Endothelial cell of umbilical vein (primary cell): ENCODE measurements at regions not wholly inside any gene's neighbourhood (a gene's known extent, or its start where the extent isn't known, plus 50 kb on each side); places are given as distances from the start of the nearest gene placed in this dataset.

Experiments used
- BruUV-seq: library from RNA; stranded (reverse); fragments of 400-500 nt; replicated peaks from 2 replicates; lab custom pipeline; 2021; lab: Mats Ljungman, UMichigan
- CTCF ChIA-PET: fragments of 300-600, 350-600 bp; sonication (Branson Sonifier 250); formaldehyde crosslinking; loops from one replicate; lab custom pipeline; 2021; ENCODE audit warnings: antibody characterized with exemption, inconsistent platforms; lab: Charles Lee
- POLR2A ChIA-PET: fragments of 300-600, 350-600 bp; sonication (Branson Sonifier 250); formaldehyde crosslinking; loops from one replicate; lab custom pipeline; 2021; ENCODE audit warnings: antibody characterized with exemption, inconsistent platforms; lab: Charles Lee
- DNase-seq: peaks from one replicate; pipeline ENCODE4 v3.0.0-alpha.2; 2011; ENCODE audit warnings: low read depth, low spot score
- FAIRE-seq: peaks from 2 replicates; lab custom pipeline; 2011; peaks lifted over from hg19 to GRCh38; lab: Jason Lieb, UNC
- H2AFZ ChIP-seq: 2 replicates; pipeline ENCODE4 v1.6.0; 2012; ENCODE audit warnings: low read depth, low read length, control low read depth, inconsistent platforms
- H3K27ac ChIP-seq: 2 replicates; pipeline ENCODE4 v1.5.1; 2011; ENCODE audit warnings: low read depth, mild to moderate bottlenecking, control low read depth, low read length, moderate library complexity; ENCODE audit not compliant: insufficient read depth
- H3K27me3 ChIP-seq, 2 experiments: 2 replicates each; pipeline versions ENCODE4 v1.6.0 to v1.6.1; 2011; ENCODE audit warnings: low read length in 2 of 2, mixed read lengths in 1 of 2; ENCODE audit not compliant: control insufficient read depth in 2 of 2, insufficient read depth in 2 of 2
- H3K36me3 ChIP-seq, 2 experiments: 2 replicates in 1 of 2; 3 replicates in 1 of 2; pipeline ENCODE4 v1.5.1; 2011; ENCODE audit warnings: low read length in 2 of 2, mild to moderate bottlenecking in 1 of 2, moderate library complexity in 1 of 2; ENCODE audit not compliant: control insufficient read depth in 2 of 2, insufficient read depth in 2 of 2; ENCODE audit errors: extremely low read depth in 1 of 2
- H3K4me1 ChIP-seq: 3 replicates; pipeline ENCODE4 v1.5.1; 2011; ENCODE audit warnings: mild to moderate bottlenecking, low read length; ENCODE audit not compliant: control insufficient read depth, insufficient read depth; ENCODE audit errors: extremely low read depth
- H3K4me2 ChIP-seq: 2 replicates; pipeline ENCODE4 v1.6.1; 2011; ENCODE audit warnings: low read length, control low read depth, mixed read lengths; ENCODE audit not compliant: insufficient read depth
- H3K4me3 ChIP-seq, 3 experiments: fragments of 200-600 bp in 1 of 3; sonication (generic), shearing (Covaris generic) in 1 of 3; replicated peaks in 1 of 3; 2 replicates each; pipeline ENCODE4 v1.5.1; 2011 to 2016; ENCODE audit warnings: control low read depth in 3 of 3, low read length in 3 of 3, mild to moderate bottlenecking in 2 of 3, inconsistent platforms in 1 of 3, low read depth in 1 of 3, moderate library complexity in 1 of 3; ENCODE audit not compliant: insufficient read depth in 1 of 3
- H3K79me2 ChIP-seq: 2 replicates; pipeline ENCODE4 v1.6.0; 2012; ENCODE audit warnings: low read length, inconsistent platforms; ENCODE audit not compliant: control insufficient read depth, insufficient read depth
- H3K9ac ChIP-seq: replicated peaks from 2 replicates; pipeline ENCODE3; 2011; ENCODE audit warnings: low read length, control low read depth; ENCODE audit not compliant: insufficient read depth; ENCODE audit errors: extremely low read depth
- H3K9me1 ChIP-seq: replicated peaks from 3 replicates; pipeline ENCODE4 v1.6.0; 2011; ENCODE audit warnings: mild to moderate bottlenecking, low read length; ENCODE audit not compliant: control insufficient read depth, insufficient read depth; ENCODE audit errors: extremely low read depth
- H3K9me3 ChIP-seq: replicated peaks from 2 replicates; pipeline ENCODE4 v1.5.1; 2012; ENCODE audit warnings: low read length, inconsistent platforms; ENCODE audit not compliant: control insufficient read depth, insufficient read depth
- H4K20me1 ChIP-seq: replicated peaks from 2 replicates; pipeline ENCODE3; 2011; ENCODE audit warnings: mild to moderate bottlenecking, low read length; ENCODE audit not compliant: control insufficient read depth, insufficient read depth; ENCODE audit errors: extremely low read depth
- EZH2 ChIP-seq: IDR thresholded peaks from 2 replicates; pipeline ENCODE4 v1.6.1; 2012; ENCODE audit warnings: borderline replicate concordance, low read depth, mild to moderate bottlenecking, moderate library complexity, low read length, inconsistent platforms; ENCODE audit not compliant: severe bottlenecking
- FOS ChIP-seq: IDR thresholded peaks from 2 replicates; pipeline ENCODE4 v1.6.1; 2011; ENCODE audit warnings: mild to moderate bottlenecking, low read length, moderate library complexity, borderline replicate concordance; ENCODE audit not compliant: insufficient read depth
- GATA2 ChIP-seq: IDR thresholded peaks from 2 replicates; pipeline ENCODE4 v1.7.0; 2011; ENCODE audit warnings: low read depth, mild to moderate bottlenecking, moderate library complexity, mixed read lengths, low read length; ENCODE audit not compliant: insufficient read length, insufficient read depth
- JUN ChIP-seq: IDR thresholded peaks from 2 replicates; pipeline ENCODE4 v1.6.1; 2011; ENCODE audit warnings: borderline replicate concordance, low read depth; ENCODE audit not compliant: insufficient read length, insufficient read depth
- MYC ChIP-seq: IDR thresholded peaks from one replicate; pipeline ENCODE4 v1.6.1; 2011; ENCODE audit warnings: mild to moderate bottlenecking, low read depth, low read length
- POLR2A ChIP-seq: IDR thresholded peaks from 2 replicates; pipeline ENCODE4 v1.6.1; 2012; ENCODE audit warnings: low read depth, mild to moderate bottlenecking, control low read depth, low read length
- POLR2AphosphoS5 ChIP-seq: IDR thresholded peaks from 2 replicates; pipeline ENCODE4 v1.6.1; 2012; ENCODE audit warnings: low read depth, mild to moderate bottlenecking, control low read depth, low read length, moderate library complexity; ENCODE audit not compliant: insufficient read depth
- dilution Hi-C: fragments of 300-500 bp; cut with MboI; formaldehyde crosslinking; loops from one replicate; pipeline ENCODE4 v1.15.0; 2019; ENCODE audit warnings: low sequenced_read_pairs; ENCODE audit not compliant: extremely low pct_ligation_motif_present
- intact Hi-C: fragments of 100-400 bp; cut with micrococcal nuclease; formaldehyde crosslinking; loops from one replicate; pipeline ENCODE4 v1.10.0; 2022
- TF ChIP-seq, protein P1 (sequence below), 2 donors: IDR thresholded peaks; 1 replicate in 1 of 2; 2 replicates in 1 of 2; pipeline ENCODE4 v1.5.1; 2011; ENCODE audit warnings: low read length in 2 of 2, mild to moderate bottlenecking in 2 of 2, moderate library complexity in 2 of 2, control low read depth in 1 of 2, inconsistent platforms in 1 of 2, low read depth in 1 of 2; ENCODE audit not compliant: insufficient read depth in 1 of 2; ENCODE audit errors: extremely low read depth in 1 of 2
- TF ChIP-seq, protein P2 (sequence below): IDR thresholded peaks from 2 replicates; pipeline ENCODE4 v1.6.1; 2011; ENCODE audit not compliant: insufficient read depth, insufficient read length

DNA sequence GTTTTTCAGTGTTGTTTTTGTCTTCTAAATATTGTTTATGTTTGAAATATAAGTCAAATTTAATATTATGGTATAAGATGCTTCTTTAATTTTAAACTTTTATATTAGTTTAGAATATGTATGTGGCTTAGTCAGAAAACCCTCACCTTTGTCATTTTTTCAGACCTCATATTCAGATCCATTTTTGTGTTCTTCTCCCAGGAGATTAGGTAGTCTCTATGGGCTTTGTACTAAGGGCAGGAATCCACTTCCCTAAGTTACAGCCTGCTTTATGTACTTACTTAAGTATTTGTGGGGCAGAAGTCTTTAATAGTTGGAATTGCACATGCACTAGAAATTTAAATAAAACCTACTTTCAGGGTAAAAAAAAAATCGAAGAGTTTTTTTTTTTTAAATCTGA is 63.5 kb upstream of the TENM3 start:
- no TSS peak for BruUV-seq
- intact Hi-C loops = no loop called here
- H3K27ac ChIP-seq = no peak overlapping the region
- H3K36me3 ChIP-seq = no peaks in the 10 kb centered on the region
- DNase-seq = no peak
- H3K9me3 ChIP-seq = no peaks in the 10 kb centered on the region
- dilution Hi-C loops = no loop called here
- H3K79me2 ChIP-seq = no peaks in the 10 kb centered on the region
- POLR2A ChIA-PET = no interaction called here
- no peaks in the 10 kb centered on the region for H3K9me1 ChIP-seq
- no peak overlapping the region for H2AFZ ChIP-seq
- H3K27me3 ChIP-seq = no peaks in the 10 kb centered on the region
- no peak overlapping the region for H3K4me3 ChIP-seq
- H4K20me1 ChIP-seq = no peaks in the 10 kb centered on the region
- TF ChIP-seq FOS (no peak), POLR2A (no peak), POLR2AphosphoS5 (no peak), GATA2 (no peak), MYC (no peak), JUN (no peak), EZH2 (no peak)
- TF ChIP-seq, protein P1, sequence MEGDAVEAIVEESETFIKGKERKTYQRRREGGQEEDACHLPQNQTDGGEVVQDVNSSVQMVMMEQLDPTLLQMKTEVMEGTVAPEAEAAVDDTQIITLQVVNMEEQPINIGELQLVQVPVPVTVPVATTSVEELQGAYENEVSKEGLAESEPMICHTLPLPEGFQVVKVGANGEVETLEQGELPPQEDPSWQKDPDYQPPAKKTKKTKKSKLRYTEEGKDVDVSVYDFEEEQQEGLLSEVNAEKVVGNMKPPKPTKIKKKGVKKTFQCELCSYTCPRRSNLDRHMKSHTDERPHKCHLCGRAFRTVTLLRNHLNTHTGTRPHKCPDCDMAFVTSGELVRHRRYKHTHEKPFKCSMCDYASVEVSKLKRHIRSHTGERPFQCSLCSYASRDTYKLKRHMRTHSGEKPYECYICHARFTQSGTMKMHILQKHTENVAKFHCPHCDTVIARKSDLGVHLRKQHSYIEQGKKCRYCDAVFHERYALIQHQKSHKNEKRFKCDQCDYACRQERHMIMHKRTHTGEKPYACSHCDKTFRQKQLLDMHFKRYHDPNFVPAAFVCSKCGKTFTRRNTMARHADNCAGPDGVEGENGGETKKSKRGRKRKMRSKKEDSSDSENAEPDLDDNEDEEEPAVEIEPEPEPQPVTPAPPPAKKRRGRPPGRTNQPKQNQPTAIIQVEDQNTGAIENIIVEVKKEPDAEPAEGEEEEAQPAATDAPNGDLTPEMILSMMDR (IDR thresholded peaks at IDR 0.05; ENCODE audit: extremely low read depth in 1 of 2, insufficient read depth in 1 of 2, low read depth in 1 of 2, low read length in 2 of 2) = no peak
- TF ChIP-seq, protein P2, sequence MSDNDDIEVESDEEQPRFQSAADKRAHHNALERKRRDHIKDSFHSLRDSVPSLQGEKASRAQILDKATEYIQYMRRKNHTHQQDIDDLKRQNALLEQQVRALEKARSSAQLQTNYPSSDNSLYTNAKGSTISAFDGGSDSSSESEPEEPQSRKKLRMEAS = no peak
- H3K9ac ChIP-seq = no peak overlapping the region
- no peak for FAIRE-seq
- CTCF ChIA-PET = no interaction called here
- H3K4me1 ChIP-seq = no peaks in the 10 kb centered on the region
- no peak overlapping the region for H3K4me2 ChIP-seq
